ENCODE measurements at regions not wholly inside any gene's neighbourhood (a gene's known extent, or its start where the extent isn't known, plus 50 kb on each side); places are given as distances from the start of the nearest gene placed in this dataset.

DNA sequence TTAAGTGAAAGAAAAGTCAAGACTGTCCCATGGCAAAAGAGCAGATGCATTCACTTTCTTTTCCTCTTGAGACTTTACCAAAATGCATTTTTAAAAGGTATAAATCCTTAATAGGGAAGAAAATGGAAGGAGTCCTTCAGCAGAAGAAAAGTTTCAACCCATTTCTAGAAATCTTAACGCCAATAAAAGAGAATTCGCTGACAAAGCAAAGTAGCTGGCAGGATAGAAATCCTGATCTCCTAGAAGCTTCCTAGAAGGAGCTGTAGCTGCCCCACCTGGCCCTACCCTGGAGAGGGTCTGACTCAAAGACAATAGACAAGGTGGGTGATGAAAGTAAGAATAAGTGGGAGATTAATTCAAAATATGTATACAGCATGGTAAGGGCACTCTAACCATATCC is 144.9 kb upstream of the PKDCC start:
- POLR2A ChIA-PET, result no interaction called here
- Histone ChIP-seq H3K4me1 (ENCODE audit: insufficient read depth, low read length, poor library complexity, severe bottlenecking) (no peaks in the 10 kb centered on the region), H3K36me3 (ENCODE audit: insufficient read depth, low read length) (no peaks in the 10 kb centered on the region), H3K27ac (ENCODE audit: low read depth, low read length, poor library complexity, severe bottlenecking) (no peak overlapping the region), H3K9me2 (ENCODE audit: insufficient read depth, low read length) (no peaks in the 10 kb centered on the region), H3K9me3 (ENCODE audit: low read length) (no peaks in the 10 kb centered on the region), H3K79me2 (ENCODE audit: insufficient read depth, low read depth, low read length) (no peaks in the 10 kb centered on the region), H4K20me1 (ENCODE audit: insufficient read depth, low read length) (no peaks in the 10 kb centered on the region), H2AFZ (ENCODE audit: low read length) (no peak overlapping the region), H3K4me2 (ENCODE audit: low read length) (no peak overlapping the region), H3K4me3 (ENCODE audit: low read depth, low read length, poor library complexity, severe bottlenecking) (no peak overlapping the region)
- intact Hi-C loops (cut with micrococcal nuclease; ENCODE audit: unreplicated experiment), result no loop called here
- no peak for TF ChIP-seq EZH2phosphoT487 (IDR thresholded peaks at IDR 0.05; ENCODE audit: borderline replicate concordance, low read depth, low read length)
- TF ChIP-seq, protein P1, sequence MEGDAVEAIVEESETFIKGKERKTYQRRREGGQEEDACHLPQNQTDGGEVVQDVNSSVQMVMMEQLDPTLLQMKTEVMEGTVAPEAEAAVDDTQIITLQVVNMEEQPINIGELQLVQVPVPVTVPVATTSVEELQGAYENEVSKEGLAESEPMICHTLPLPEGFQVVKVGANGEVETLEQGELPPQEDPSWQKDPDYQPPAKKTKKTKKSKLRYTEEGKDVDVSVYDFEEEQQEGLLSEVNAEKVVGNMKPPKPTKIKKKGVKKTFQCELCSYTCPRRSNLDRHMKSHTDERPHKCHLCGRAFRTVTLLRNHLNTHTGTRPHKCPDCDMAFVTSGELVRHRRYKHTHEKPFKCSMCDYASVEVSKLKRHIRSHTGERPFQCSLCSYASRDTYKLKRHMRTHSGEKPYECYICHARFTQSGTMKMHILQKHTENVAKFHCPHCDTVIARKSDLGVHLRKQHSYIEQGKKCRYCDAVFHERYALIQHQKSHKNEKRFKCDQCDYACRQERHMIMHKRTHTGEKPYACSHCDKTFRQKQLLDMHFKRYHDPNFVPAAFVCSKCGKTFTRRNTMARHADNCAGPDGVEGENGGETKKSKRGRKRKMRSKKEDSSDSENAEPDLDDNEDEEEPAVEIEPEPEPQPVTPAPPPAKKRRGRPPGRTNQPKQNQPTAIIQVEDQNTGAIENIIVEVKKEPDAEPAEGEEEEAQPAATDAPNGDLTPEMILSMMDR (conservative IDR thresholded peaks at IDR 0.05; ENCODE audit: low read length), result no peak
- no peak for DNase-seq (ENCODE audit: low spot score)
- CTCF ChIA-PET (ENCODE audit: unreplicated experiment), result interaction anchor here (0.5 kb wide), 1 partner anchor 944 kb away, joined by 3 read pairs; no protein-coding TSS in a partner anchor
- BruUV-seq (replicated peaks), result no TSS peak

DNA sequence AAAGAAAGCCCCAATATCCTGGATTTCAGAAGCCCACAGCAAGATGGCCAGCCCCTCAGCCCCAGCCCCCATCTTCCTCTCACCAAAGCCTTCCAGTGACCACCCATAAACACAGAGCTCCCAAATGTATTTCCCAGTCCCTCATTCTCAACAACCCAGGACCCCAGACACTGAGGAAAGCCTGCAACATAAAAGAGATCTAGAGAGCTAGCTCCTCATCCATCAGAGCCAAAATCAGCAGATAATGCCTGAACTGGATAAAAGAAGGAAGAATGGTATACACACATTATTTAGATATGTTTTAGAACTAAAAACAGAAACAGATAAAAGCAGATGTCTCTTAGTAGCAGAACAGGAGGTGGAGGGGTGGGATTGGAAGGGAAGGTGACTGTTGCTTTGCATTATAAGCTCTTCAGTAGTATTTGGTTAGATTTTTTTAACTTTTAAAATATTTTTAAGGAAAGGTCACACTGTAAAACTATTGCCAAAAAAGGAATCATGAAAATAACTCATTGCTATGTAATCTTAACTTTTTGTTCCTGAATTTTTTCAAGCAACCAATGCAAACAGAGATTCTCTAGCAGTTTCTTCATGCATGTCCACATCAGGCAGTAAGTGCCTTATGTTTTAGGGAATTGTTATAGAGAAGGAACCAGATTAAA is 144.2 kb upstream of the PKDCC start:
- TF ChIP-seq, protein P1 (conservative IDR thresholded peaks at IDR 0.05; ENCODE audit: low read length), result no peak
- no peak for TF ChIP-seq EZH2phosphoT487 (IDR thresholded peaks at IDR 0.05; ENCODE audit: borderline replicate concordance, low read depth, low read length)
- Histone ChIP-seq H4K20me1 (ENCODE audit: insufficient read depth, low read length) (no peaks in the 10 kb centered on the region), H3K4me3 (ENCODE audit: low read depth, low read length, poor library complexity, severe bottlenecking) (no peak overlapping the region), H3K4me1 (ENCODE audit: insufficient read depth, low read length, poor library complexity, severe bottlenecking) (no peaks in the 10 kb centered on the region), H3K9me3 (ENCODE audit: low read length) (no peaks in the 10 kb centered on the region), H3K27ac (ENCODE audit: low read depth, low read length, poor library complexity, severe bottlenecking) (no peak overlapping the region), H3K36me3 (ENCODE audit: insufficient read depth, low read length) (no peaks in the 10 kb centered on the region), H3K79me2 (ENCODE audit: insufficient read depth, low read depth, low read length) (no peaks in the 10 kb centered on the region), H3K4me2 (ENCODE audit: low read length) (no peak overlapping the region), H2AFZ (ENCODE audit: low read length) (no peak overlapping the region), H3K9me2 (ENCODE audit: insufficient read depth, low read length) (no peaks in the 10 kb centered on the region)
- POLR2A ChIA-PET, result no interaction called here
- no peak for DNase-seq (ENCODE audit: low spot score)
- BruUV-seq (replicated peaks), result no TSS peak
- CTCF ChIA-PET (ENCODE audit: unreplicated experiment), result interaction anchor here (0.5 kb wide), 1 partner anchor 943 kb away, joined by 3 read pairs; no protein-coding TSS in a partner anchor
- intact Hi-C loops (cut with micrococcal nuclease; ENCODE audit: unreplicated experiment), result no loop called here

DNA sequence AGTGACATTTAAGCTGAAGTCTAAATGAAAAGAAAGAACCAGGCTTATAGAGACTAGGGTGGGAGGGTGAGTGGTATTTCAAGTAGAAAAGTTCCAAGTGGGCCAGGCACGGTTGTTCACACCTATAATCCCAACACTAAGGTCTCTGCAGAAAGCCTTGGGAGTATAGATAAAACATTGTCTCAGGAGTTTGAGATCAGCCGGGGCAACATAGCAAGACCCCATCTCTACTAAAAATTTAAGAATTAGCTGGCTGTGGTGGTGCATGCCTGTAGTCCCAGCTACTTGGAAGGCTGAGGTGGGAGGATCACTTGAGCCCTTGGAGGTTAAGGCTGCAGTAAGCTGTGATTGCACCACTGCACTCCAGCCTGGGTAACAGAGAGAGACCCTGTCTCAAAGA is 143.4 kb upstream of the PKDCC start:
- no TSS peak for BruUV-seq (replicated peaks)
- intact Hi-C loops (cut with micrococcal nuclease; ENCODE audit: unreplicated experiment), result no loop called here
- Histone ChIP-seq H3K4me2 (ENCODE audit: low read length) (no peak overlapping the region), H3K79me2 (ENCODE audit: insufficient read depth, low read depth, low read length) (no peaks in the 10 kb centered on the region), H3K9me2 (ENCODE audit: insufficient read depth, low read length) (no peaks in the 10 kb centered on the region), H4K20me1 (ENCODE audit: insufficient read depth, low read length) (no peaks in the 10 kb centered on the region), H3K27ac (ENCODE audit: low read depth, low read length, poor library complexity, severe bottlenecking) (no peak overlapping the region), H3K4me1 (ENCODE audit: insufficient read depth, low read length, poor library complexity, severe bottlenecking) (no peaks in the 10 kb centered on the region), H3K9me3 (ENCODE audit: low read length) (no peaks in the 10 kb centered on the region), H2AFZ (ENCODE audit: low read length) (no peak overlapping the region), H3K36me3 (ENCODE audit: insufficient read depth, low read length) (no peaks in the 10 kb centered on the region), H3K4me3 (ENCODE audit: low read depth, low read length, poor library complexity, severe bottlenecking) (no peak overlapping the region)
- POLR2A ChIA-PET, result interaction anchor here (0.7 kb wide), 2 partner anchors 174 to 326 kb away, joined by 3 to 4 read pairs; no protein-coding TSS in a partner anchor
- TF ChIP-seq, protein P1 (conservative IDR thresholded peaks at IDR 0.05; ENCODE audit: low read length), result no peak
- no peak for TF ChIP-seq EZH2phosphoT487 (IDR thresholded peaks at IDR 0.05; ENCODE audit: borderline replicate concordance, low read depth, low read length)
- no peak for DNase-seq (ENCODE audit: low spot score)
- CTCF ChIA-PET (ENCODE audit: unreplicated experiment), result no interaction called here
